A673 (cell line): ENCODE measurements at regions not wholly inside any gene's neighbourhood (a gene's known extent, or its start where the extent isn't known, plus 50 kb on each side); places are given as distances from the start of the nearest gene placed in this dataset.

ENCODE experiments used
- BruUV-seq: library from RNA; stranded (reverse); fragments of 400-500 nt; replicated peaks from 2 replicates; lab custom pipeline; 2021; lab: Mats Ljungman, UMichigan
- CTCF ChIA-PET: fragments of 300-600 bp; sonication (Branson Sonifier 250); formaldehyde crosslinking; loops from one replicate; lab custom pipeline; 2022; ENCODE audit warnings: antibody characterized with exemption; lab: Charles Lee
- POLR2A ChIA-PET: fragments of 300-600 bp; sonication (Branson Sonifier 250); formaldehyde crosslinking; loops from one replicate; lab custom pipeline; 2022; ENCODE audit warnings: antibody characterized with exemption; ENCODE audit not compliant: low non-redundant PET; lab: Charles Lee
- DNase-seq: peaks from one replicate; pipeline ENCODE4 v3.0.0-alpha.2; 2015; ENCODE audit warnings: low spot score
- H3K27ac ChIP-seq: fragments of 200-600 bp; sonication (generic); 2 replicates; pipeline ENCODE4 v1.5.1; 2016; ENCODE audit warnings: mixed run types, low read depth, mild to moderate bottlenecking, mixed read lengths, antibody characterized with exemption, low read length; ENCODE audit not compliant: poor library complexity, severe bottlenecking
- H3K27me3 ChIP-seq: fragments of 200-600 bp; sonication (generic); replicated peaks from 2 replicates; pipeline ENCODE4 v1.6.1; 2017; ENCODE audit warnings: mixed run types, low read depth, mild to moderate bottlenecking, mixed read lengths, antibody characterized with exemption, low read length; ENCODE audit not compliant: insufficient read depth, poor library complexity
- H3K36me3 ChIP-seq: fragments of 200-600 bp; sonication (generic); 2 replicates; pipeline ENCODE4 v1.6.1; 2016; ENCODE audit warnings: mixed run types, mild to moderate bottlenecking, mixed read lengths, antibody characterized with exemption, low read length; ENCODE audit not compliant: insufficient read depth, poor library complexity, severe bottlenecking
- H3K4me1 ChIP-seq: fragments of 200-600 bp; sonication (generic); 2 replicates; pipeline ENCODE4 v1.6.1; 2017; ENCODE audit warnings: mixed run types, mild to moderate bottlenecking, mixed read lengths, antibody characterized with exemption, low read length; ENCODE audit not compliant: insufficient read depth, poor library complexity, severe bottlenecking
- H3K4me3 ChIP-seq: fragments of 200-600 bp; sonication (generic); 2 replicates; pipeline ENCODE4 v1.5.1; 2016; ENCODE audit warnings: low read depth, mixed run types, mild to moderate bottlenecking, mixed read lengths, low read length; ENCODE audit not compliant: poor library complexity, severe bottlenecking
- H3K9me3 ChIP-seq: fragments of 200-600 bp; sonication (generic); 2 replicates; pipeline ENCODE4 v1.6.1; 2016; ENCODE audit warnings: mixed run types, low read depth, mild to moderate bottlenecking, mixed read lengths, antibody characterized with exemption, low read length; ENCODE audit not compliant: poor library complexity, severe bottlenecking
- EZH2 ChIP-seq: fragments of 200-600 bp; sonication (generic); IDR thresholded peaks from 2 replicates; pipeline ENCODE4 v1.6.1; 2017; ENCODE audit warnings: borderline replicate concordance, low read depth, mild to moderate bottlenecking, mixed read lengths, antibody characterized with exemption, low read length; ENCODE audit not compliant: poor library complexity, severe bottlenecking
- intact Hi-C: fragments of 100-400 bp; cut with micrococcal nuclease; formaldehyde crosslinking; loops from one replicate; pipeline ENCODE4 v1.10.0; 2022; ENCODE audit not compliant: unreplicated experiment
- TF ChIP-seq, protein P1 (sequence below): fragments of 300-800, 200-600 bp; sonication (generic); conservative IDR thresholded peaks from 2 replicates; pipeline ENCODE4 v1.5.1; 2017; ENCODE audit warnings: low read depth, mild to moderate bottlenecking, antibody characterized with exemption, low read length, moderate library complexity, mixed read lengths

DNA sequence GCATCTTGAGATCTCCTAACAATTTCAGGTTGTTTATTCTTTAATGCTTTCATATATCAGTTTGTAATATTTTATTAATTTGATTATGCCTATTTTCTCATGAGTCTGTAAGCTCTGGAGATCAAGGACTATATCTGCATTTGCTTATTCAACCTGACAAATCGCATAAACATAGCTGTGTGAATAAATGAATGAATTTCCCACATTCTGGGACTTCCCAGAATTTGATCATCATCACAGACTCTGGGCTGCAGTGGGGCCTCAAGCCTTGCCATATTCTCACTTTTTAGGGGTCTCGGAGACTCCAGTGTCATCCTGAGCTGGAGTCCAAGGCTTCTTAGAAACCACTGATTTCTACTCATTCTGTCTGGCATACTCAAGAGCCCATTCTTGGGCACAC, 180.5 kb downstream of the DAD1 start:
- H3K27ac ChIP-seq = peak overlapping the region; percentile 22
- TF ChIP-seq, protein P1, sequence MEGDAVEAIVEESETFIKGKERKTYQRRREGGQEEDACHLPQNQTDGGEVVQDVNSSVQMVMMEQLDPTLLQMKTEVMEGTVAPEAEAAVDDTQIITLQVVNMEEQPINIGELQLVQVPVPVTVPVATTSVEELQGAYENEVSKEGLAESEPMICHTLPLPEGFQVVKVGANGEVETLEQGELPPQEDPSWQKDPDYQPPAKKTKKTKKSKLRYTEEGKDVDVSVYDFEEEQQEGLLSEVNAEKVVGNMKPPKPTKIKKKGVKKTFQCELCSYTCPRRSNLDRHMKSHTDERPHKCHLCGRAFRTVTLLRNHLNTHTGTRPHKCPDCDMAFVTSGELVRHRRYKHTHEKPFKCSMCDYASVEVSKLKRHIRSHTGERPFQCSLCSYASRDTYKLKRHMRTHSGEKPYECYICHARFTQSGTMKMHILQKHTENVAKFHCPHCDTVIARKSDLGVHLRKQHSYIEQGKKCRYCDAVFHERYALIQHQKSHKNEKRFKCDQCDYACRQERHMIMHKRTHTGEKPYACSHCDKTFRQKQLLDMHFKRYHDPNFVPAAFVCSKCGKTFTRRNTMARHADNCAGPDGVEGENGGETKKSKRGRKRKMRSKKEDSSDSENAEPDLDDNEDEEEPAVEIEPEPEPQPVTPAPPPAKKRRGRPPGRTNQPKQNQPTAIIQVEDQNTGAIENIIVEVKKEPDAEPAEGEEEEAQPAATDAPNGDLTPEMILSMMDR = no peak
- intact Hi-C loops = no loop called here
- H3K4me3 ChIP-seq = no peak overlapping the region
- H3K36me3 ChIP-seq = no peaks in the 10 kb centered on the region
- H3K27me3 ChIP-seq = no peaks in the 10 kb centered on the region
- DNase-seq = no peak
- POLR2A ChIA-PET = no interaction called here
- H3K4me1 ChIP-seq = peaks cover 40% of the 10 kb centered on the region
- CTCF ChIA-PET = no interaction called here
- BruUV-seq = no TSS peak
- H3K9me3 ChIP-seq = no peaks in the 10 kb centered on the region

DNA sequence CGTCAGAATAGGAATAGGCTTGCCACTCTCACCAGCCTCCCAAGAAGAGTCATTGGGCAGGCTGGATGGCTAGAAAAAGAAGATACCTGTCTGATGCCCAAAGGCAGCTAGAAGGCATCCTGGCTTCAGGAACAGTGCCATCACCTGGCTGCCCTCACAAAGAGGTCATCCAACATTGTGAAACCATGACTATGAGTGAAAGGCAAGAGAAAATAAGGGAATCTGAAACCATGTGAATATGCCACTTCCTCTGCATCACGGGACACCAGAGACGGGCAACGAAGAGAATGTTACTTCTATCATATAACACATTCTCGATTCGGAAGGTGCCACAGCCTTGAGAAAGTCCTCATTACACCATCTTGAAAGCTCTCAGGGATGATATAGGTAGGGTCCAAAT, 182.0 kb downstream of the DAD1 start:
- CTCF ChIA-PET = no interaction called here
- no peak for DNase-seq
- intact Hi-C loops = no loop called here
- Histone ChIP-seq H3K36me3 (no peaks in the 10 kb centered on the region), H3K27ac (no peak overlapping the region), H3K4me1 (peaks cover 24% of the 10 kb centered on the region), H3K27me3 (no peaks in the 10 kb centered on the region), H3K9me3 (no peaks in the 10 kb centered on the region), H3K4me3 (no peak overlapping the region)
- POLR2A ChIA-PET = interaction anchor here (0.7 kb wide), 1 partner anchor 17 kb away, joined by 3 read pairs; no protein-coding TSS in a partner anchor
- TF ChIP-seq EZH2 = no peak
- TF ChIP-seq, protein P1 = no peak
- BruUV-seq = no TSS peak

DNA sequence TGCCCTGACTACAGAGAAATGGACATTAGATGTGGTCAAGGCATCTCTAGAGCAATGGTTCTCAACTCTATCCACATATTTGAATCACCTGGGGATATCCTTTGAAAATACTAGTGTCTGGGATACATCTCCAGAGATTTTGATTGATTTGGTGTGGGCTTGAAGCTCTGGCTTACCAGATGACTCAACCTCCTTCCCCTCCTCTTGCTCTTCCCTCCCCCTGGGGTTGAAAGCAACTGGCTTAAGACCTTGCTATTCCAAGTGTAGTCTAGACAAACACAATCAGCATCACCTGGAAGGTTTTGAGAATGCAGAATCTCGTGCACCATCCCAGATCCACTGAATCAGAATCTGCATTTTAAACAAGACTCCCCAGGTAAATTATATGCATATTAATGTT, 183.8 kb downstream of the DAD1 start:
- Histone ChIP-seq H3K4me1 (peaks cover 15% of the 10 kb centered on the region), H3K9me3 (no peaks in the 10 kb centered on the region), H3K36me3 (no peaks in the 10 kb centered on the region), H3K4me3 (no peak overlapping the region), H3K27me3 (no peaks in the 10 kb centered on the region), H3K27ac (no peak overlapping the region)
- TF ChIP-seq, protein P1 = no peak
- no peak for TF ChIP-seq EZH2
- intact Hi-C loops = no loop called here
- ChIA-PET CTCF (no interaction called here), POLR2A (no interaction called here)
- BruUV-seq = no TSS peak
- DNase-seq = no peak
